NCI-H526 (cell line): ENCODE measurements at regions not wholly inside any gene's neighbourhood (a gene's known extent, or its start where the extent isn't known, plus 50 kb on each side); places are given as distances from the start of the nearest gene placed in this dataset.
"Not testable (repeated sequence)": the region's sequence is repeated elsewhere in the genome, so short reads cannot be mapped to it uniquely, and the experiment has no call there.

Experiments
- DNase-seq, 2 experiments: peaks; one replicate each; lab custom pipeline; 2025; lab: John Stamatoyannopoulos, UW

DNA sequence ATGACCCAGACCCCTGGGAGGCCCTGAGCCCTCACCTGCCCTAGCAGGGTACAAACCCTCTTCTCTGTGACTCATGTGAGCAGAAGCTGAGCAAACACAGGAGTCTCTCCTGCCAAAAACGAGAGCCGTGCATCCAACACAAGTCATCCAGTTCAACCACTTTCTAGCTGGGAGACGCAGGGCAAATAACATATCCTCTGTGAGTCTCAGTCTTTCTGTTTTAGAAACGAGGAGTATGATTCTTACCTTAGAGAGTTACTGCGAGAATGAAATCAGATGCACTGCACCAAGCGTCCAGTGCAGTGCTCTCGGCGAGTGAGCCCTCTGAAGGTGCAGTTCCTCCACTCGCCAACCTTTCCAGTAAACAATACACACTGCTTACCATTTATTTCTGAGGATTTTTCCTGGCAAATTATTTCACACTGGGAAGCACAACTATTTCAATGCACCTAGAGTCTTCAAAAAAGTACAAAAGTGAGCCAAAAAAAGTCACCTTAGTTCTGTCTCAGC, 331.8 kb upstream of the MYT1L start:
- peak; percentile 26 to 44 for DNase-seq

DNA sequence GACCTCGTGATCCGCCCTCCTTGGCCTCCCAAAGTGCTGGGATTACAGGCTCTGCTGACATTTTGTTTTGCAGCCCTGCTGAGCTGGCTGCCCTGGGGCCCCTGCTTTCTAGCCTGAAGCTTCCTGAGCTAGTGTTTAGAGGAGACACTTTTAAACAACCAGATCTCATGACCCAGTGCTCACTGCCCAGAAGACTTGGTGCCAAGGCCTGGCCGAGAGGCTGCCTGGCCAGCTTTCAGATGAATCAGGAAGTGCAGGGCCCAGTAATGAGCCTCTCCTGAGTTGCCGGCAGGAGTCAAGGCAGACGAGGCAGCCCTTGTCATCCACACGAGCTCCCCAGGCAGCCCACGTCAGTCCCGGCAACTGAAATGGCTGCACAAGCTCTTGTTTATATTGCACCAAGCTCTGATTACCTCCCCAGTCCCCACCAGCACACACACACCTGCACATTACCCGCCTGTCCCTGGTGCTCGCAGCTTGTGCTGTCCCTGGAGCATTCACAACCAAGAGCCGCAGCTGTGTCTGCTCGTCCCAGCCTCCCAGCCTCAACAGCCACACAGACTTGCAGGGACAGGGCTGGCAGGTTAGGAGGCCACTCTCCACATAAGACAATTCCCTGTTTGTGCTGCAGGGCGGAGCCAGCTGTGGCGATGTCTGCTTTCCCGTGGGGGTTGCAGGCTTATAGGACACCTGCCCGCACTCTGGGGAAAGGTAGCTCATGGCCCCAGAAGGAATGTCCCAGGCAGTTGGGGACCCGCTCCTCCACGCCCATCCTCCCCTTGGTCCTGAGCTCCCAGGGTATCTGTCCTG, 331.2 kb upstream of the MYT1L start:
- DNase-seq: peak; percentile 26 to 63

DNA sequence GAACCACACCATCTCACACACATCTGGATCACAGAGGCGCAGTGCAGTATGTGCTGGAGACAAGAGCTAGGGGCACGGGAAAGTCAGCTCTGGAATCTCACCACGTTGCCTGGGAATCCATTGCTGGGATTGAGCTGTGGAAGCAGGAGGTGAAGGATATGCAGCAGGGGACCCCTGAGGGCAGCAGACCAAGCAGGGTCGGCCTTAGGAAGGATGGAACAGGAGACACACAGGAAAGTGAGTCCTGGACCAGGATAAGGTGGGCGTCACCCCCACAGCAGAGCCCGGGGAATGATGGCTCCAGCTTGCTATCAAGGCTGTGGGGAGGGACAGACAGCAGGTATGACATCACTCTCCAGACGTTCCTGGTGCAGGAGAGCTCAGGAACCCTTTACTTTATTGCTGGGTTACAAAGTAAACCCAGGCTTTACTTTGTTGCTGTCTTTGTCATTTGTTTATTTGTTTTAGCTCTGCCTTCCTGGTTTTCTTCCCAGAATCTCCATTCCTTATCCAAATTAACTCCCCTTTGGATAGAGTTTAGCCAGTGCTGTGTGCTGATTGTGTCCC, 329.8 kb upstream of the MYT1L start:
- DNase-seq: no peak

- DNase-seq: no peak
Measured at GRCh38 chr2:2657121-2657962, 326.3 kb upstream of the MYT1L start.

- DNase-seq: no peak
Measured at GRCh38 chr2:2656115-2657011, 325.3 kb upstream of the MYT1L start.

GRCh38 chr2:2655453-2656114, 324.5 kb upstream of the MYT1L start:
- DNase-seq: no peak

DNA sequence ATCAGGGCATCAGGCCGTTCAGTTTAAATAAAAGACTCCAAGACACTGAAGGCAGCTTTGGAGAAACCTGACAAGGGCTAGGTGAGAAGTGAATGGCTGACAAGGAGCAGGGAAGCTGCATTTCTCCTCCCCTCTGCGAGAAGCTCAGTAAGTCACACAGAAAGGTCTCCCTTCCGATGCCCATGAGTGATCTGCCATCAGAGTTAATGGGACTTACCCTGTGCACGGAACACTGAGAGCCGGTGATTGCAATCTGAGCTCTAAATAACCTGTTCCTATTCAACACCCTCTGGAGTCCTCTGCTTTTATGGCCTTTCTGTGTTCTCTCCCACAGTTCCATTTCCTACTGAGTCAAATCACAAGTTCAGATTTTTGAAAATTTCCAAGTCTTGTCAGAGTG, 322.2 kb upstream of the MYT1L start:
- no peak for DNase-seq

DNA sequence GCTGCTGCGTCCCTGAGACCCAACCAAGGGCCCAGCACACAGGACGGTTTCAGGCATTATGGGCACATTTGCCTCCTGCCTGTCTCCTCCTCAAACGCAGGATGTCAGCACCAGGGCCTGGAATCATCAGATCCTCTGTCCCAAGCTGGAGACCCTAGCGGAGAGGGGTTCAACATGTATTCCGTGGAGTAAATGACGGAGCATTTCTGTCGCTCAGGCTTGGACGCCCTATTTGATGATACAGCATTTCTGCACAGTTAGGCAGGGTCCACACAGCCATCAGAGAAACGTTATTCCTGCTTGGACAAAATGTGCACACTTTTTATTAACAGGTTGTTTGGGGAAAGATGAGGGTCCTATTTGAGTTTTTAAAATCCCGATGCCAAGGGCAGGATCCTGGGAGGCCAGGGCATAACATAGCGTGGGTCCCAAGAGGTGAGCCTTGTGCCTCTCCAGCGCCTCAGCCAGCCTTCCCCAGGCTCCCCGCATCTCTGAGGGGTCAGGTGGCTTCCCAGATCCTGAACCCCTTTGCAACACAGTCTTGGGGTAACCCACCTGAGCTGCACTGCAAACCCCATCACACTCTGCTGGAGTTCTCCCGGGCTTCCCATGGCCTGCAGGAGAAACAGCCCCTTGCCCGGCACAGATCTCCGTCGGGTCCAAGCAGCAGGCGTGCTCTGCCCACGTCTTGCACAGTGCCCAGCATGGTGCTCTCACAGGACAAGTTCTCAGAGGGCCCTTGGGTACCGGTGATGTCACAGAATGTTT, 319.7 kb upstream of the MYT1L start:
- no peak for DNase-seq

GRCh38 chr2:2649109-2650072, 318.3 kb upstream of the MYT1L start:
- DNase-seq: no peak

DNA sequence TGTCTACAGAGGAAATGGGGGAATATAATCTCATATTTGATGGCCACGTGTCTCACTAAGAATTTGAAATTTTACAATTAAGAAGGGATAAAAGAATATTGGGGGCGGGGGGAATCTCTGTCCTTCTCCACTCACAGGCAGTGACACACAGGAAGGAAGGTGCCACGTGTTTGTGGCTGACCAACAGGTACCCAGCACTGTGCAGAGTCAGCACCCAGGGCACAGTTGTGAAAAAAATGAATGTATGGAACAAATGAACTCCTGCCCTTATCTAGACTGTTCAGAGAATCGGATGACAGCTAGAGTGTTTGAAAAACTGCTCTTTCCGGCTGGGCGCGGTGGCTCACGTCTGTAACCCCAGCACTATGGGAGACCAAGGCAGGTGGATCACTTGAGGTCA, 317.0 kb upstream of the MYT1L start:
- no peak for DNase-seq

- no peak for DNase-seq
Measured at GRCh38 chr2:2647141-2647541, 316.1 kb upstream of the MYT1L start.

- DNase-seq: no peak
Measured at GRCh38 chr2:2646433-2647051, 315.5 kb upstream of the MYT1L start.

DNA sequence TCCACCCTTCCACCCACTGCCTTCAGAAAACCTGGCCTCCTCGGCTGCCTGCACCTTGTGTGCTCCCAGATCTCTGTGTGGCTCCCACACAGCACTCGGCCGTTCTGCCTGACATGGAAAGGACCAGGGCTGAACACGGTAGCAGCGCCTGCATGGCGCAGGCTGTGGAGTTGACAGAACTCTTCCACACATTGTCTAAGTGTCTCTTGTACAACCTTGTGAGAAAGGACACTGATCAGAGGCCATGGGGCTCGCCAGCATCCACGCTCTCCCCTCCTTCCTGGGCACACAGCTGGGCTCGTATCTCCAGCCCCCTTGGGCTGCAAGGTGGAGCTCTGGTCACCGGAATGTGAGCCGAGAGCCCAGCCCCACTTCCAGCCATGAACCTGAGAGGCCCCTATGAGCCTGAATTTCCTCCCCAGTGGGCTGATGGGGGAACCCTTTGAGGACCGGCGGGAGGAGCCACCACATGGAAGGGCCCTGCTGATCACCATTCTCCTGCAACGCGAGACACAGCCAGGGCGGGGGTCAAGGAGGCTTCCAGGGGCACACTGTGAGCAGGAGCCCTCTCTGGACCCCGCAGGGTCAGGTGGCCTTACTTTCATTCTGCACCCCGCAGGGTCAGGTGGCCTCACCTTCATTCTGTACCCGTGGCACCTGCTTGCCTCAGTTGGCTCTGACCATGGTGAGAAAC, 314.2 kb upstream of the MYT1L start:
- DNase-seq: no peak

DNA sequence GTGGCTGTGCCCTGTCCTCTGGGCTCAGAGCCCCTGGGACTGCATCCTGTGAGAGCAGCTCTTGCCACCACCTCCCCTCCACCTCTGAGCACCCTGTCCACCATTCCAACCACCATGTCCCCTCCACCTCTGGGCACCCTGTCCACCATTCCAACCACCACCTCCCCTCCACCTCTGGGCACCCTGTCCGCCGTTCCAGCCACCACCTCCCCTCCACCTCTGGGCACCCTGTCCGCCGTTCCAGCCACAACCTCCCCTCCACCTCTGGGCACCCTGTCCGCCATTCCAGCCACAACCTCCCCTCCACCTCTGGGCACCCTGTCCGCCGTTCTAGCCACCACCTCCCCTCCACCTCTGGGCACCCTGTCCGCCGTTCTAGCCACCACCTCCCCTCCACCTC, 313.7 kb upstream of the MYT1L start:
- not testable (repeated sequence) for DNase-seq

DNA sequence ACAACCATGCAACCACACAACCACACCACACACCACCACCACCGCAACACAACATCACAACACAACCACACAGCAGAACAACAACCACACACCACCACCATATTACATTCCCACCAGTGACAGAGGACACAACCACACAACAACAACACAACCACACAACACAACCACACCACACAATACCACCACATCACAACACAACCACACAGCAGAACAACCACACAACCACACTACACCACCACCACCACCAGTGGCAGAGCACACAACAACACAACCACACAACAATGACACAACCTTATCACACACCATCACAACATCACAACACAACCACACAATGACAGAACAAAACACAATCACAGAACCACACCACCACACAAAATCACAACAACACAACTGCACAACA, 313.0 kb upstream of the MYT1L start:
- DNase-seq: no peak

DNA sequence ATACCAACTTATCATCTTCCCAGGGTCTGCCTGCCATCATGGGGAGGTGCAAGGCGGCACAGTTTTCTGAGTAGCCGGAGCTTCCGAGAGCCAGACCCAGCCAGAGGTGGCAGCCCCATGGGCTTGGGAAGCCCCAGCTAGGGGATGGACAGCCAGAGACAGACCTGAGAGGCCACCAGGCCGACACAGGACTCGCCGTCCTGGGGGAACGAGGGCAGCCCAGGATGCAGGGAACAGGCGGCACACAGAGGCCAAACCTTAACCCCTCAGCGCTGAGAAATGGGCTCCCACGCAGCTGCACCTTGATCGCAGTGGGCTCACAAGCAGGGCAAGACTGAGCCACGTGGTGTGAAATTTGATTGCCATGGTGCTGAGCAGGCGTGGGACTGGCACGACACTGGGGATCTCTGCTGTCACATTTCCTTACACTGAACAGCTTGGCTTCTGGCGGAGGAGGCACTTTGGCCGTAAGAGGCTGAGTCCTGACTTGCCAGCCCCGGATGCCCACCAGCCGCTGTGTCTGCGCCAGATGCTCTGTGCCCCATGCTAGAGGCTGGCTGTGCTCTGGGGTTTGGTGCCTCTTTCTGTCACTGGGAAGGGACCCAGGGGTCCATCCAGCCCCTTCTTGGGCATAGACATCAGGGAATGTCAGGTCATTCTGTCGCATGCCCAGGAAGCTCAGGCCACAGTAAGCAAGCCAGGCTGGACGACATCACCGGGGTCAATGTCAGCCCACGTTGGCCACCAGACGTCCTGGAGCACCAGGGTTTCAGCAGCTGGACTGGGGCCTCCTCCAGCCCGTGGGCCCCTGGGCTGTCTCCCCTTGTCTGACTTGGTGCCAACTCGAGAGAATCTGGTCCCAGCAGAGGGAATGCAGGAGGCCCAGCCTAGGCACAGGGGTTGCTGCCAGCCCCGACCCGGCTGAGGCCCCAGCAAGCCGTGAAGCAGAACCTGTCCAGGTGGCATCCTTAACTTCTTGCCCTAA, 312.1 kb upstream of the MYT1L start:
- DNase-seq: no peak
